ENCODE measurements at regions not wholly inside any gene's neighbourhood (a gene's known extent, or its start where the extent isn't known, plus 50 kb on each side); places are given as distances from the start of the nearest gene placed in this dataset.

DNA sequence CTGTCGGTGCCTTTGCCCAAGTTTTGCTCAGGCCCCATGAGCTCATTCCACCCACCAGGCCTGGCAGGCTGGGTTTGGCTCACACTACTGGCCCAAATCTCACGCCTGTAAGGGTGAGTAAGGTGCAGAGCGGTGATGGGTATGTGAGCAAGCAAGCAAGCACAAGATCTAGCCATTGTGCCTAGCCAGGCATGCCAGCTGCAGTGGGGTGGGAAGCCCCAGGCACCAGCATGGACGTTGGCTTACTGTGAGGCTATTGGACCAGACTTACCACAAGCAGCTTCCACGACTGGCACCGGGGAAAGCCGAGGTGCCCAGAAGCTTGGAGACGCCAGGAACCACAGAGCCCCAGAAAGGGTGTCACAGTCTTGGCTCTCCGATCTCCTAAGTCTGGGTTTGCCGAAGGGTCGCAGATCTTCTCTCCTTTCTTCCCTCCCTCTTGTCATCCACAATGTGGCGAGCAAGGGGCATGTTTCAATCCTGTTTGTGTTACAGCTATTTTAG lies 2659.4 kb upstream of the PCDH20 start:
- H3K4me3 ChIP-seq (ENCODE audit: low read depth, low read length) = no peak overlapping the region
- TF ChIP-seq, protein P1, sequence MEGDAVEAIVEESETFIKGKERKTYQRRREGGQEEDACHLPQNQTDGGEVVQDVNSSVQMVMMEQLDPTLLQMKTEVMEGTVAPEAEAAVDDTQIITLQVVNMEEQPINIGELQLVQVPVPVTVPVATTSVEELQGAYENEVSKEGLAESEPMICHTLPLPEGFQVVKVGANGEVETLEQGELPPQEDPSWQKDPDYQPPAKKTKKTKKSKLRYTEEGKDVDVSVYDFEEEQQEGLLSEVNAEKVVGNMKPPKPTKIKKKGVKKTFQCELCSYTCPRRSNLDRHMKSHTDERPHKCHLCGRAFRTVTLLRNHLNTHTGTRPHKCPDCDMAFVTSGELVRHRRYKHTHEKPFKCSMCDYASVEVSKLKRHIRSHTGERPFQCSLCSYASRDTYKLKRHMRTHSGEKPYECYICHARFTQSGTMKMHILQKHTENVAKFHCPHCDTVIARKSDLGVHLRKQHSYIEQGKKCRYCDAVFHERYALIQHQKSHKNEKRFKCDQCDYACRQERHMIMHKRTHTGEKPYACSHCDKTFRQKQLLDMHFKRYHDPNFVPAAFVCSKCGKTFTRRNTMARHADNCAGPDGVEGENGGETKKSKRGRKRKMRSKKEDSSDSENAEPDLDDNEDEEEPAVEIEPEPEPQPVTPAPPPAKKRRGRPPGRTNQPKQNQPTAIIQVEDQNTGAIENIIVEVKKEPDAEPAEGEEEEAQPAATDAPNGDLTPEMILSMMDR (IDR thresholded peaks at IDR 0.05; ENCODE audit: borderline replicate concordance, insufficient read depth, low read depth, low read length) = no peak

DNA sequence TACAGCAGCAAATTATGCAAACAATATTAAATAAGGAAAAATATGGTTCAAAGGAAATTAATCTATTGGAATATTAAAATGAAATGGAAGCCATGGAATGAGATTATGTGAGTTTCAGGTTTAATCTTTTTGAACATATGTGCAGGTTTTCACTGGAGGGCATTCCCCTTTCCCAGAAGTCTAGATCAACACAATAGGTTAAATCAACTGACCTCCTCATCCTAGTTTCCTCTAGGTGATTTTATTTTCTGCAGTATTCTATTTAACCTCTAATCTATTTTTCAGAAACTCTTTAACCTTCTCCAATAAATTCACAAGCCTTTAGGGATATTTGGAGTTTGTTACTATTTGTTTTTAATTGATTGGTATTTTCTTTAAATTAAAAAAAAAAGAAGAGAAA lies 2657.6 kb upstream of the PCDH20 start:
- TF ChIP-seq, protein P1 (IDR thresholded peaks at IDR 0.05; ENCODE audit: borderline replicate concordance, insufficient read depth, low read depth, low read length) = no peak
- H3K4me3 ChIP-seq (ENCODE audit: low read depth, low read length) = no peak overlapping the region

DNA sequence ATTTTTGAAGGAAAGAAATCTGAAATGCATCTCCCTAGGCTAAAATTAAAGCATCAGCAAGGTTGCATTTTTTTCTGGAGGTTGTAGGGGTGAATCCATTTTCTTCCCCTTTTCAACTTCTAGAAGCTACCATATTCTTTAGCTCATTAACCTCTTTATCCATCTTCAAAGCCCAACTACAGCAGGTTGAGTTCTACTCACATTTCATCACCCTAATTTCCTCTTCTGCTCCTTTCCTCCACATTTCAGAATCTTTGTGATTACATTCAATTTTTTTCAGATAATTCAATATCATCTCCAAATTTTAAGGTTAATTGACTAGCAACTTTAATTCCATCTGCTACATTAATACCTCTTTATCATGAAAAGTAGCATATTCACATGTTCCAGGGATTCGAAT lies 2655.7 kb upstream of the PCDH20 start:
- TF ChIP-seq, protein P1 (IDR thresholded peaks at IDR 0.05; ENCODE audit: borderline replicate concordance, insufficient read depth, low read depth, low read length) = no peak
- H3K4me3 ChIP-seq (ENCODE audit: low read depth, low read length) = no peak overlapping the region

DNA sequence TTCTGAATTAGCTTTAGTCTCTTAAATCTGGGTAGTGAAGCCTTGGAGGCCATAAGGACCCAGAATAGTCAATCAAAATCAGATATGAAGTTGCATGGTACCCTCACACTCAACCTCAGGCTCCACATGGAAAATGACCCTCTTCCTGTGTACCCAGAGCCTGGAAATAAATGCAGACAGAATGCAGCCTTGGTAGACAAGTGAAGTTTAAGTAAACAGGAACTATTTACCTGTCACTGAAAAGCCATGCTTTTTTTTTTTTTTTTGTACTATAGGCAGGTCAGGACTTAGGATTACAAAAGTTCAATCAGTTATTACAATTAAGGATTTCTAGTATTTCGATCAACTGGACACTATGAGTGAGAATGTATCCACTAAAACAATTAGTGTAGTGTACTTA lies 2654.2 kb upstream of the PCDH20 start:
- H3K4me3 ChIP-seq (ENCODE audit: low read depth, low read length) = no peak overlapping the region
- TF ChIP-seq, protein P1 (IDR thresholded peaks at IDR 0.05; ENCODE audit: borderline replicate concordance, insufficient read depth, low read depth, low read length) = no peak

DNA sequence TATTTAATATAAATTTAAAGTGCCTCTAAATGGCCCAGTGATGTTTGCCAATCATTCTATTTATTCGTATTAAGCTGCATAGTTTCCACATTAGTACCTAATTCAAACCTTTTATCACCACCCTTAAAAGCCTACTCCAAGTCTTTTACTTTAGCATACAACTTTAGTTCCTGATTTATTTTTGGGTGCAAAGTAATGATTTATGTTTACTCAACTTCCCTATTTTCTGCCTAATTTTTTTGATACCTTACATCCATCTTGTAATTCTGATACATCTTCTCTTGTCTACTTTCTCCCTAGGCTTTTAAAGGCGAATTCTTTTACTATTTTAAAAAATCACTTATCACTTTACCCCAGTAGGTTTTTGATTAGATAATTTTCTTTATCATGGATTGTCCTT lies 2651.1 kb upstream of the PCDH20 start:
- H3K4me3 ChIP-seq (ENCODE audit: low read depth, low read length) = no peak overlapping the region
- TF ChIP-seq, protein P1 (IDR thresholded peaks at IDR 0.05; ENCODE audit: borderline replicate concordance, insufficient read depth, low read depth, low read length) = no peak

DNA sequence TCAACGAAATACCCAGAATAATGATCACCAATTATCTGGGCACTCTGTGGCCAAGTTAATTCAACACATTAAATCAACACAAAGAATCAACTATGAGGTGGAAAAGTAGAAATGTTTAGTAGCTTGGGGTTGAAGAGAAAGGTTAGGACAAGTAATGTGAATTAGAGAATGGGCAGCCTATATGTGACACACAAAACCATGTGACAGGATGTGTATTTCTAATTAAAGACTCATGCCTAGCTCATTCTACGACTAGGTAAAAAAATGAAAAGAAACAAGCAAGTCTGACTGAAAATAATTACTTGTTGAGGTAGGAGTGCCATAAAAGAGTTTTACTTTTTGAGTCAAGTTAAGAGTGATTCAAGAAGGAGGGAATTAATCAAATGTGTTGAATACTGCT lies 2646.0 kb upstream of the PCDH20 start:
- TF ChIP-seq, protein P1 (IDR thresholded peaks at IDR 0.05; ENCODE audit: borderline replicate concordance, insufficient read depth, low read depth, low read length) = no peak
- no peak overlapping the region for H3K4me3 ChIP-seq (ENCODE audit: low read depth, low read length)

DNA sequence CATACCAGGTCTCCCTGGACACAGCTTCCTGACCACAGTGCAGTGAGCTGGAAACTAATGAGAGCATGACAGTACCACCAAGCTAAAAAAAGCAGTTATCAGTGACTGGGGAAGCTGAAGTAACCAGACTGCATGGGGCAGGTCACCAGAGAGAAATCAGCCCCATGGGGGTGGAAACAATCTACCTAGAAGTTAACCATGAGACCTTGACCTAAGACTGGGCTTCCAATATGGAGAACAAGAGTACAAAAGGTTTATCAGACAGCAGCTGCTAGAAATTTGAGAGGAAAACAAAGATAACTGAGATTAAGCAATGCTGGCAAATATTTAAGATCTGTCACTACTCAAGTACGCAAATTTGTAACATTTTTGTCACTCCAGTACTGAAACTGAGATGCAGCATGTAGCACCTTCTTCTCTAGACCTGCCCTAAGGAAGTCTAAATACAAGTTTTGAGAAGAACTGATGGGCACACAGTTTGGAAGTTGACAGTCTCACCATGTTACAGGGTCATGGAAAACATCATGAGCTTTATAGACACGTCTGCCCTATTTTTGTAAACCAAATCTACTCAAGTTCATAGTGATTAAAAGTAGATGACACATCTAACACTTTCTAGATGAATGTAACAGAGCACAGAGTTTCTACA lies 2641.8 kb upstream of the PCDH20 start:
- no peak overlapping the region for H3K4me3 ChIP-seq (ENCODE audit: low read depth, low read length)
- TF ChIP-seq, protein P1 (IDR thresholded peaks at IDR 0.05; ENCODE audit: borderline replicate concordance, insufficient read depth, low read depth, low read length) = no peak
